ENCODE measurements at regions not wholly inside any gene's neighbourhood (a gene's known extent, or its start where the extent isn't known, plus 50 kb on each side); places are given as distances from the start of the nearest gene placed in this dataset.
"Not testable (repeated sequence)": the region's sequence is repeated elsewhere in the genome, so short reads cannot be mapped to it uniquely, and the experiment has no call there.

- no peaks in the 10 kb centered on the region for H3K36me3 ChIP-seq
- no peak for TF ChIP-seq CTCF (IDR thresholded peaks at IDR 0.05)
- H3K9me3 ChIP-seq: no peaks in the 10 kb centered on the region
- intact Hi-C loops (cut with DNase I; ENCODE audit: low total_unique reads): no loop called here
- H3K4me3 ChIP-seq: no peak overlapping the region
- no peaks in the 10 kb centered on the region for H3K27me3 ChIP-seq
- H3K27ac ChIP-seq: no peak overlapping the region
- H3K4me1 ChIP-seq: no peaks in the 10 kb centered on the region
- no peak for DNase-seq
Observed at GRCh38 chr10:33837736-33838135, 503.3 kb upstream of the NRP1 start.

GRCh38 chr10:33835556-33835955 is 501.1 kb upstream of the NRP1 start:
- TF ChIP-seq CTCF (IDR thresholded peaks at IDR 0.05): no peak
- intact Hi-C loops (cut with DNase I; ENCODE audit: low total_unique reads): no loop called here
- no peak for DNase-seq

GRCh38 chr10:33833566-33833965 is 499.1 kb upstream of the NRP1 start:
- no peak for DNase-seq
- no peak for TF ChIP-seq CTCF (IDR thresholded peaks at IDR 0.05)
- H3K9me3 ChIP-seq: no peaks in the 10 kb centered on the region
- H3K27me3 ChIP-seq: no peaks in the 10 kb centered on the region
- no peak overlapping the region for H3K4me3 ChIP-seq
- H3K27ac ChIP-seq: no peak overlapping the region
- no peaks in the 10 kb centered on the region for H3K4me1 ChIP-seq
- intact Hi-C loops (cut with DNase I; ENCODE audit: low total_unique reads): no loop called here
- H3K36me3 ChIP-seq: no peaks in the 10 kb centered on the region

More at GRCh38 chr10:33835556-33835955, 501.1 kb upstream of the NRP1 start:
- Histone ChIP-seq H3K36me3 (no peaks in the 10 kb centered on the region), H3K4me1 (no peaks in the 10 kb centered on the region), H3K27ac (no peak overlapping the region), H3K4me3 (no peak overlapping the region), H3K27me3 (no peaks in the 10 kb centered on the region), H3K9me3 (no peaks in the 10 kb centered on the region)

GRCh38 chr10:33832124-33832787 is 497.8 kb upstream of the NRP1 start:
- Histone ChIP-seq H3K27ac (no peak overlapping the region), H3K36me3 (no peaks in the 10 kb centered on the region), H3K9me3 (no peaks in the 10 kb centered on the region), H3K27me3 (no peaks in the 10 kb centered on the region), H3K4me1 (no peaks in the 10 kb centered on the region), H3K4me3 (no peak overlapping the region)
- intact Hi-C loops (cut with DNase I; ENCODE audit: low total_unique reads): no loop called here
- TF ChIP-seq CTCF (IDR thresholded peaks at IDR 0.05): no peak
- DNase-seq: no peak

GRCh38 chr10:33831591-33831990 is 497.1 kb upstream of the NRP1 start:
- H3K4me3 ChIP-seq: no peak overlapping the region
- intact Hi-C loops (cut with DNase I; ENCODE audit: low total_unique reads): no loop called here
- TF ChIP-seq CTCF (IDR thresholded peaks at IDR 0.05): no peak
- H3K27me3 ChIP-seq: no peaks in the 10 kb centered on the region
- H3K27ac ChIP-seq: no peak overlapping the region
- H3K36me3 ChIP-seq: no peaks in the 10 kb centered on the region
- no peaks in the 10 kb centered on the region for H3K4me1 ChIP-seq
- H3K9me3 ChIP-seq: no peaks in the 10 kb centered on the region
- no peak for DNase-seq

- intact Hi-C loops (cut with DNase I; ENCODE audit: low total_unique reads); H3K4me3 ChIP-seq; H3K27ac ChIP-seq; H3K36me3 ChIP-seq; H3K4me1 ChIP-seq; H3K9me3 ChIP-seq; H3K27me3 ChIP-seq; DNase-seq: not testable (repeated sequence)
Observed at GRCh38 chr10:33829899-33830298, 495.4 kb upstream of the NRP1 start.

Measured in tibial artery (tissue), 4 donors.